T-helper 1 cell treated with Interleukin-12 subunit alpha and Interleukin-12 subunit beta and Interleukin-4 antibody, amounts not matched to agents 30 μg/mL and 1 μg/mL, for 36 hours (primary cell): ENCODE measurements at regions not wholly inside any gene's neighbourhood (a gene's known extent, or its start where the extent isn't known, plus 50 kb on each side); places are given as distances from the start of the nearest gene placed in this dataset.

Experiments
- H3K27ac Mint-ChIP-seq: one replicate; pipeline ENCODE4 v1.8.0; 2021; ENCODE audit warnings: mild to moderate bottlenecking, mixed read lengths
- H3K27me3 Mint-ChIP-seq: one replicate; pipeline ENCODE4 v1.8.0; 2021; ENCODE audit warnings: low read depth, mixed read lengths
- H3K36me3 Mint-ChIP-seq: one replicate; pipeline ENCODE4 v1.8.0; 2021; ENCODE audit warnings: low read depth, mixed read lengths
- H3K4me1 Mint-ChIP-seq: one replicate; pipeline ENCODE4 v1.8.0; 2021; ENCODE audit warnings: low read depth, mixed read lengths
- H3K4me3 Mint-ChIP-seq: one replicate; pipeline ENCODE4 v1.8.0; 2021; ENCODE audit warnings: mild to moderate bottlenecking, moderate library complexity, mixed read lengths
- H3K9me3 Mint-ChIP-seq: one replicate; pipeline ENCODE4 v1.8.0; 2021; ENCODE audit warnings: mixed read lengths

- Mint-ChIP-seq H3K36me3 (no peaks in the 10 kb centered on the region), H3K4me1 (no peaks in the 10 kb centered on the region), H3K4me3 (no peak overlapping the region), H3K9me3 (no peaks in the 10 kb centered on the region), H3K27me3 (peaks cover 3% of the 10 kb centered on the region), H3K27ac (no peak overlapping the region)
Measured at GRCh38 chr7:46032353-46032752, 111.3 kb upstream of the IGFBP3 start.

DNA sequence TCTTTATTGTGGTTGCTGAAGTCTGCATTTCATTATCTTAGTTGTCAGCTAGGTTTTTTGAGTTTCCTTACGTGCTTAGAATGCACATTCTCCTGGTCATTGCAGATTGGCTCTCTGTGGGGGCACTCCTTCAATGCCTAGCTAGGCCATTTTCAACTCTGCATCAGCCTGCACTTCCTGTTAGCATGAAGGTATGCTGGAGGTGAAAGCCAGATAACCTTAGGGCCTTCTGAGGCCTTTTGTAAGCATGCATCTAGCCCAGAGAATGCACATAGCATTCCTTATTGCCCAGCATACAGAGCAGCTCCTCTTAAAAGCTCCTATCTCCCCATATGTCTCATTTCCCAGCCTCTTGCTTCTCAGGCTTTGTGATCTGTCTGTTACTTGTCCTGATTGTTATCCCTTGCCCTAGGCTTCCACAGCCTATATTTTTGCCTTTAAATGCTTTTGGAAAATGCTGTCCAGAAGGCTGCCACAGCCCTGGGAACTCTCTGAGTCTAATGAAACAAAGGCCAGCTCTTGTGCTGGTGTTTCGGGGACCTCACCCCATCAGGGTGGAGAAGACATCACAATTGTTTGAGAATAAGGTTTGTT is 108.1 kb upstream of the IGFBP3 start:
- no peak overlapping the region for H3K27ac Mint-ChIP-seq
- no peak overlapping the region for H3K4me3 Mint-ChIP-seq
- no peaks in the 10 kb centered on the region for H3K9me3 Mint-ChIP-seq
- H3K36me3 Mint-ChIP-seq = no peaks in the 10 kb centered on the region
- no peaks in the 10 kb centered on the region for H3K4me1 Mint-ChIP-seq
- H3K27me3 Mint-ChIP-seq = peaks cover 3% of the 10 kb centered on the region

GRCh38 chr7:46028246-46028645 is 107.2 kb upstream of the IGFBP3 start:
- Mint-ChIP-seq H3K27ac (no peak overlapping the region), H3K9me3 (no peaks in the 10 kb centered on the region), H3K27me3 (peaks cover 3% of the 10 kb centered on the region), H3K36me3 (no peaks in the 10 kb centered on the region), H3K4me3 (no peak overlapping the region), H3K4me1 (no peaks in the 10 kb centered on the region)

GRCh38 chr7:46026741-46027140 is 105.7 kb upstream of the IGFBP3 start:
- Mint-ChIP-seq H3K36me3 (no peaks in the 10 kb centered on the region), H3K4me1 (no peaks in the 10 kb centered on the region), H3K9me3 (no peaks in the 10 kb centered on the region), H3K27ac (no peak overlapping the region), H3K27me3 (peaks cover 3% of the 10 kb centered on the region), H3K4me3 (no peak overlapping the region)

DNA sequence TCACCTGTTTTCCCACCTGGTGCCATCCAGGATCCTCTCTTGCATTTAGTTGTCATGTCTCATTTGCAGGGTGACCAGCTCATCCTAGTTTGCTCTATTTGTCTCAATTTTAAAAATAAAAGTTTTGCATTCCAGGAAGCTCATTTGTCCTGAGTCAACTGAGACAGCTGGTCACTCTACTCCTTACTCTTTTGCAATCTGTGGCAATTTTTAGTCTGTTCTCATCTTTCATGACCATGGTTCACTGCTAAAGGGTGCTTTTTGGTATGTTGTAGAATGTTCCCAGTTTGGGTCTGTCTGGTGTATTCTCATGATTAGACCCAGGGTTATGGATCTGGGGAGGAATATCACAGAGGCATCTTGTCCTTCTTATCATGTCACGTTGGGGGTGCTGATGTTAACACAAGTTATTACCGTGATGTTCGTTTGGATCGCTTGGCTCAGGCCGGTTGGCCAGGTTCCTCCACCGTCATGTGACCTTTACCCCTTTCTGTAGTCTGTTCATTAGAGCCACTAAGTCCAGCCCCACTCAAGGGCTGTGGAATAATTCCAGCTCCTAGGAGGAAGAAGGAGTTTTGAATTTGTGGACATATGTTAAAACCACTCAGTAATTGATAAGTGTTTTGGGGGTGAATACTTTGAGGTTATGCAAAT is 103.3 kb upstream of the IGFBP3 start:
- H3K9me3 Mint-ChIP-seq = no peaks in the 10 kb centered on the region

DNA sequence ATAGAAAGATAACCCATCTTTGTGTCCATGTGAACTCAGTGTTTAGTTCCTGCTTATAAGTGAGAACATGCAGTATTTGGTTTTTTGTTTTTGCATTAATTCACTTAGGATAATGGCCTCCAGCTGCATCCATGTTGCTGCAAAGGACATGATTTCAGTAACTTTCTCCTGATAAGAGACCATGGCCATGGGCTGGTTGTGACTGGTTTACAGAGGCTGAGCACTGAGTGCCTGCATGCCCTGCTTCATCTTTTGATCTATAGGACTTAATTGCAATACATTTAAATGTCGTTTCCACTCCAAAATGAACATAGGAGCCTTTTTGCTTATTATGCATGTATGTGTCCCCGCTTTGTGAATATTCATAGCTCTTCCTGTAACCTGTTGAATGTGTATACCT is 101.3 kb upstream of the IGFBP3 start:
- Mint-ChIP-seq H3K27me3 (no peaks in the 10 kb centered on the region), H3K27ac (no peak overlapping the region), H3K4me1 (no peaks in the 10 kb centered on the region), H3K4me3 (no peak overlapping the region), H3K9me3 (no peaks in the 10 kb centered on the region), H3K36me3 (no peaks in the 10 kb centered on the region)

More for the DNA sequence above, 103.3 kb upstream of the IGFBP3 start:
- no peak overlapping the region for H3K27ac Mint-ChIP-seq
- no peak overlapping the region for H3K4me3 Mint-ChIP-seq
- H3K4me1 Mint-ChIP-seq = no peaks in the 10 kb centered on the region
- no peaks in the 10 kb centered on the region for H3K27me3 Mint-ChIP-seq
- H3K36me3 Mint-ChIP-seq = no peaks in the 10 kb centered on the region

DNA sequence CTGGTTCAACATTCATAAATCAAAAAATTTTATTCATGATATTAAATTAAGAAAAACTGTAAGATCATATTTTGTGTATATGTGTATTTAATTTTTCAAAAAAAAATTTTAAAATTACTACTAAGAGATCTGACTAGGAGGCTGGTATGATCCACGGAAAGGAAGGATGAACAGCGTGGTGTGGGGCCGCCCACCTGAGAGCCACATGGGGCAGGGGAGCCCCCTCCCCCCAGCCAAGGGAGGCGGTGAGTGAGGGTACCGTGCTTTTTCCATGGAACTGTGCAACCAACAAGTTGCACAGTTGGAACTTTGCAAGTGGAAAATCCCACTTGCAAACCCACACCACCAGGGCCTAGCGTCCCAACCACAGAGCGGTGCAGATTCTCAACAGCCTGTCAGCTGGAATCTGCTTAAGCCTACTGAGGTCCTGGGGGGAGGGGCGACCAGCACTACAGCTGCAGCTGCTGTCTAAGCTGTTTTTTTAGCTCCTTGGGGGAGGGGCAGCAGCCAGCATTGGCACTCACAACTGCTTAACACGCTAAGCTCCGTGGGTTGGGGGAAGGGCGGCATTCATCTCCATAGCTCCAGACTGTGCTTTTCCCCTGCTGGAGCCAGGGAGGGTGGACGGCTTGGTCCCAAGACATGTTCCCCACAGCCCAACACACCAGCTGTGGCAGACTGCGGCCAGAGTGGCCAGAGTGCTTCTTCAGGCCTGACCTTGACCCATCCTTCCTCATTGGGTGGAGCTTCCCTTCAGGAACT is 94.2 kb upstream of the IGFBP3 start:
- no peaks in the 10 kb centered on the region for H3K36me3 Mint-ChIP-seq
- no peak overlapping the region for H3K4me3 Mint-ChIP-seq
- no peaks in the 10 kb centered on the region for H3K4me1 Mint-ChIP-seq
- no peaks in the 10 kb centered on the region for H3K9me3 Mint-ChIP-seq
- no peaks in the 10 kb centered on the region for H3K27me3 Mint-ChIP-seq
- H3K27ac Mint-ChIP-seq = no peak overlapping the region

DNA sequence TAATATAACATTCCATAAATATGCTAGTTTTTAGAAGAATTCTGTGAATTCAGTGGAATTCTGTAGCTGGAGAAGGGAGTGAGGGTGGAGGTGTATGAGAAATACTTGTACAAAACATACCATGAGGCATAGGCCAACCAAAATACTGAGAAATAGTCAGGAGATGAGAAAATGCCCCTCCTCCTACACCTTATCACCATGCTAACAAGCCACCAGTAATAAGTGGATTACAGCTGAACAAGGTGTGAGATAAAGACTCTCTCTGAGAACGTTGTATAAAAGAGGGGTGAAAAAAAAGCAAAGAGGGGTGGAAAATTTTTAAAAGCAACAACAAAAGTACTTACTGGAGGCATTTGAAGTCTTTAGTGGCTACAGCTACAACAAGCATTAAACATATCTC is 90.4 kb upstream of the IGFBP3 start:
- no peaks in the 10 kb centered on the region for H3K36me3 Mint-ChIP-seq
- no peaks in the 10 kb centered on the region for H3K9me3 Mint-ChIP-seq
- H3K4me1 Mint-ChIP-seq = no peaks in the 10 kb centered on the region
- H3K27ac Mint-ChIP-seq = no peak overlapping the region
- no peaks in the 10 kb centered on the region for H3K27me3 Mint-ChIP-seq
- no peak overlapping the region for H3K4me3 Mint-ChIP-seq

GRCh38 chr7:46011059-46011458 is 90.0 kb upstream of the IGFBP3 start:
- Mint-ChIP-seq H3K4me3 (no peak overlapping the region), H3K36me3 (no peaks in the 10 kb centered on the region), H3K27ac (no peak overlapping the region), H3K4me1 (no peaks in the 10 kb centered on the region), H3K27me3 (no peaks in the 10 kb centered on the region), H3K9me3 (no peaks in the 10 kb centered on the region)

DNA sequence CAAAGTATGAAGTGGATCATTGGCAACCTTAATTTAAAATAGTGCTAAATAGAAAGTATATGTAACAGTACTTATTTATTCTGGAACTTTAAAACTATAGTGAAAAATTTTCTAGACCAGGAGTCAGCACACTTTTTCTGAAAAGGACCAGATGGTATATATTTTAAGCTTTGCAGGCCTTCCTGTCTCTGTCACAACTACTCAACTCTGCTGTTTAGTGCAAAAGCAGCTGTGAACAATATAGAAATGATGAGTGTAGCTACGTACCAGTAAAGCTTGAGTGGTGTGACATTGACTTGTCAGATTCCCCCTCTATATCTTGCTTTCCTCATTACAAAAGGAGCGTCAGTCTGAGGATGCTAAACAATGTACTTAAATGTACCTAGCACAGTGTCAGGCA is 88.1 kb upstream of the IGFBP3 start:
- H3K27ac Mint-ChIP-seq = no peak overlapping the region
- H3K36me3 Mint-ChIP-seq = no peaks in the 10 kb centered on the region
- no peaks in the 10 kb centered on the region for H3K27me3 Mint-ChIP-seq

GRCh38 chr7:46007990-46008643 is 87.0 kb upstream of the IGFBP3 start:
- Mint-ChIP-seq H3K27ac (no peak overlapping the region), H3K4me1 (no peaks in the 10 kb centered on the region), H3K27me3 (no peaks in the 10 kb centered on the region), H3K36me3 (no peaks in the 10 kb centered on the region), H3K9me3 (no peaks in the 10 kb centered on the region), H3K4me3 (no peak overlapping the region)

More for the DNA sequence above, 88.1 kb upstream of the IGFBP3 start:
- H3K4me1 Mint-ChIP-seq = no peaks in the 10 kb centered on the region
- no peak overlapping the region for H3K4me3 Mint-ChIP-seq
- no peaks in the 10 kb centered on the region for H3K9me3 Mint-ChIP-seq

DNA sequence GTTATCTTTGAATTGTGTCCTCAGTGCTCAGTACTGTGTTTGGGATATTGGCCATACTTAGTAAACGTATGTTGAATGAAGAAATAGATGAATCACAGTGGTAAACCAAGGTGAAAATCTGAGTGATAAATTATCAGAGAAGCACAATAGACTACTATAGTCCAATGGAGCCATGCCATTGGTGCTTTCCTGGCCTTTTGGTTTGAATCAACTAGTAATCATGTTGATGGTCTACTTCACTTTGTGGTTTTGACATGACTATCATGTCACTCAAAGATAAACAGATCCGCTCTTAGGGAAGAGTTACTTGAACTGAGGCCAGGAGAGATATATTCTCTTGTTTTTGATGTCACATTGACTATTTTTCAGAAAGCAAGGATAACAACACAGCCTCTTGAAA is 86.1 kb upstream of the IGFBP3 start:
- Mint-ChIP-seq H3K4me3 (no peak overlapping the region), H3K27ac (no peak overlapping the region), H3K4me1 (no peaks in the 10 kb centered on the region), H3K36me3 (no peaks in the 10 kb centered on the region), H3K9me3 (no peaks in the 10 kb centered on the region), H3K27me3 (no peaks in the 10 kb centered on the region)

GRCh38 chr7:46006723-46007122 is 85.7 kb upstream of the IGFBP3 start:
- H3K4me1 Mint-ChIP-seq = no peaks in the 10 kb centered on the region
- H3K27me3 Mint-ChIP-seq = no peaks in the 10 kb centered on the region
- no peak overlapping the region for H3K27ac Mint-ChIP-seq
- H3K9me3 Mint-ChIP-seq = no peaks in the 10 kb centered on the region
- H3K36me3 Mint-ChIP-seq = no peaks in the 10 kb centered on the region
- no peak overlapping the region for H3K4me3 Mint-ChIP-seq

GRCh38 chr7:46006212-46006611 is 85.1 kb upstream of the IGFBP3 start:
- H3K27me3 Mint-ChIP-seq = no peaks in the 10 kb centered on the region
- H3K36me3 Mint-ChIP-seq = no peaks in the 10 kb centered on the region
- H3K27ac Mint-ChIP-seq = no peak overlapping the region
- H3K9me3 Mint-ChIP-seq = no peaks in the 10 kb centered on the region
- no peaks in the 10 kb centered on the region for H3K4me1 Mint-ChIP-seq
- no peak overlapping the region for H3K4me3 Mint-ChIP-seq

DNA sequence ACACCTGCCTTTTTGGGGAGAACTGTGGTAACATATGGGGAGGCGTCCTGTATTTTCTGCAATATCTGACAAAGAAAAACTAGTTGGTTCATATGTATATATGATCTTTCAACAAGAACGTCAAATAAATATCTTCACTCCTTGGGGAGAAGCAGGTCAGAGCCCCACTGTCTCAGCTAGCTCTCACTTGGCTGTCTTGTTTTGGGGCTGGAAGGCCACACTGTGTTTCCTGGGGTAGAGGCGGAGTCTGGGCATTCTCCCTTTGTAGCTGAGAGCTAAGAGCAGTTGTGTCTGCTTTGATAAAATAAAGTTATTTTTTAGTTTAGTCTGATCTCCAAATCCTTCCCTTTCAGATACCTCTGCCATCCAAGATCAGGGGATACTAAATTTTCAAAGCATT is 83.9 kb upstream of the IGFBP3 start:
- Mint-ChIP-seq H3K9me3 (no peaks in the 10 kb centered on the region), H3K4me1 (no peaks in the 10 kb centered on the region), H3K4me3 (no peak overlapping the region), H3K27ac (no peak overlapping the region), H3K36me3 (no peaks in the 10 kb centered on the region), H3K27me3 (no peaks in the 10 kb centered on the region)
